HG02870 (cell line): ENCODE measurements at regions not wholly inside any gene's neighbourhood (a gene's known extent, or its start where the extent isn't known, plus 50 kb on each side); places are given as distances from the start of the nearest gene placed in this dataset.
"Not testable (repeated sequence)": the region's sequence is repeated elsewhere in the genome, so short reads cannot be mapped to it uniquely, and the experiment has no call there.

Source experiments
- ATAC-seq: cut with Tn5 transposase; IDR thresholded peaks from one replicate; pipeline ENCODE4 v1.9.1; 2021; ENCODE audit warnings: mild to moderate bottlenecking, moderate library complexity; ENCODE audit not compliant: unreplicated experiment

GRCh38 chr16:87007907-87008306, 309.3 kb downstream of the C16orf95 start:
- no peak for ATAC-seq

- ATAC-seq = no peak
These were observed 308.5 kb downstream of the C16orf95 start for GRCh38 chr16:87008664-87009063.

- ATAC-seq = no peak
These were observed 303.9 kb downstream of the C16orf95 start for GRCh38 chr16:87012954-87013938.

GRCh38 chr16:87014112-87014511, 303.1 kb downstream of the C16orf95 start:
- ATAC-seq = no peak

GRCh38 chr16:87015021-87015420, 302.2 kb downstream of the C16orf95 start:
- ATAC-seq = no peak

GRCh38 chr16:87016046-87017035, 300.9 kb downstream of the C16orf95 start:
- ATAC-seq = no peak

GRCh38 chr16:87017371-87018012, 299.7 kb downstream of the C16orf95 start:
- ATAC-seq = no peak

GRCh38 chr16:87025676-87026075, 291.5 kb downstream of the C16orf95 start:
- no peak for ATAC-seq

- no peak for ATAC-seq
These were observed 290.1 kb downstream of the C16orf95 start for GRCh38 chr16:87027056-87027616.

GRCh38 chr16:87028481-87029320, 288.5 kb downstream of the C16orf95 start:
- ATAC-seq = no peak

GRCh38 chr16:87032554-87032953, 284.6 kb downstream of the C16orf95 start:
- no peak for ATAC-seq

GRCh38 chr16:87033021-87033471, 284.1 kb downstream of the C16orf95 start:
- no peak for ATAC-seq

- ATAC-seq = no peak
These were observed 283.5 kb downstream of the C16orf95 start for GRCh38 chr16:87033541-87034300.

- no peak for ATAC-seq
These were observed 282.9 kb downstream of the C16orf95 start for GRCh38 chr16:87034317-87034716.

- ATAC-seq = no peak
These were observed 282.1 kb downstream of the C16orf95 start for GRCh38 chr16:87035053-87035452.

GRCh38 chr16:87037012-87037411, 280.2 kb downstream of the C16orf95 start:
- no peak for ATAC-seq

GRCh38 chr16:87038528-87038927, 278.7 kb downstream of the C16orf95 start:
- not testable (repeated sequence) for ATAC-seq

- no peak for ATAC-seq
These were observed 276.7 kb downstream of the C16orf95 start for GRCh38 chr16:87040169-87041117.
